ENCODE measurements at regions not wholly inside any gene's neighbourhood (a gene's known extent, or its start where the extent isn't known, plus 50 kb on each side); places are given as distances from the start of the nearest gene placed in this dataset.

GRCh38 chr1:14254251-14254650, 344.2 kb upstream of the KAZN start:
- no peak for TF ChIP-seq CTCF (IDR thresholded peaks at IDR 0.05)
- Mint-ChIP-seq H3K27ac (no peak overlapping the region), H3K9me3 (peaks cover 0 to 2% (median 0%) of the 10 kb centered on the region in 7 donors), H3K4me1 (no peaks in the 10 kb centered on the region), H3K27me3 (ENCODE audit: low read depth in 3 of 3) (peaks cover 0 to 3% (median 2%) of the 10 kb centered on the region in 3 donors), H3K4me3 (no peak overlapping the region), H3K36me3 (no peaks in the 10 kb centered on the region)
- 53% methylated on average over 5 of the region's 6 CpGs for WGBS (ENCODE audit: insufficient coverage)
- Histone ChIP-seq H3K9ac (ENCODE audit: insufficient read depth, low read length, poor library complexity, severe bottlenecking) (no peak overlapping the region), H3K4me2 (replicated peaks; ENCODE audit: extremely low read depth, low read length, poor library complexity, severe bottlenecking) (no peak overlapping the region), H3K36me3 (replicated peaks in 1 of 2; ENCODE audit: control insufficient read depth in 1 of 2, insufficient read depth in 2 of 2, low read length in 2 of 2) (no peaks in the 10 kb centered on the region), H4K20me1 (ENCODE audit: insufficient read depth, low read length) (no peaks in the 10 kb centered on the region), H3K79me2 (ENCODE audit: insufficient read depth, low read length) (no peaks in the 10 kb centered on the region), H3K27ac (ENCODE audit: low read depth in 1 of 2, low read length in 2 of 2) (no peak overlapping the region), H3K9me3 (replicated peaks in 1 of 2; ENCODE audit: control insufficient read depth in 1 of 2, insufficient read depth in 1 of 2, low read length in 2 of 2) (no peaks in the 10 kb centered on the region), H3K4me3 (replicated peaks in 1 of 3; ENCODE audit: low read depth in 2 of 3, low read length in 3 of 3) (no peak overlapping the region), H3K27me3 (ENCODE audit: control insufficient read depth in 2 of 2, insufficient read depth in 2 of 2, low read length in 2 of 2) (no peaks in the 10 kb centered on the region), H3K4me1 (ENCODE audit: control insufficient read depth in 1 of 2, insufficient read depth in 2 of 2, low read length in 2 of 2) (no peaks in the 10 kb centered on the region), H2AFZ (ENCODE audit: insufficient read depth, low read depth, low read length, poor library complexity, severe bottlenecking) (no peak overlapping the region)
- DNase-seq, result no peak
- intact Hi-C loops (cut with micrococcal nuclease), result no loop called here

- H4K20me1 ChIP-seq (ENCODE audit: insufficient read depth, low read length), result no peaks in the 10 kb centered on the region
- H3K36me3 Mint-ChIP-seq, result no peaks in the 10 kb centered on the region
- H3K4me3 ChIP-seq (replicated peaks in 1 of 3; ENCODE audit: low read depth in 2 of 3, low read length in 3 of 3), result no peak overlapping the region
- H3K4me1 ChIP-seq (ENCODE audit: control insufficient read depth in 1 of 2, insufficient read depth in 2 of 2, low read length in 2 of 2), result no peaks in the 10 kb centered on the region
- H3K9ac ChIP-seq (ENCODE audit: insufficient read depth, low read length, poor library complexity, severe bottlenecking), result no peak overlapping the region
- no peak overlapping the region for H3K4me3 Mint-ChIP-seq
- no peaks in the 10 kb centered on the region for H3K4me1 Mint-ChIP-seq
- peaks cover 0 to 2% (median 1%) of the 10 kb centered on the region in 7 donors for H3K9me3 Mint-ChIP-seq
- no peak for DNase-seq
- H3K36me3 ChIP-seq (replicated peaks in 1 of 2; ENCODE audit: control insufficient read depth in 1 of 2, insufficient read depth in 2 of 2, low read length in 2 of 2), result no peaks in the 10 kb centered on the region
- H3K27ac ChIP-seq (ENCODE audit: low read depth in 1 of 2, low read length in 2 of 2), result no peak overlapping the region
- no peak overlapping the region for H2AFZ ChIP-seq (ENCODE audit: insufficient read depth, low read depth, low read length, poor library complexity, severe bottlenecking)
- no peak overlapping the region for H3K4me2 ChIP-seq (replicated peaks; ENCODE audit: extremely low read depth, low read length, poor library complexity, severe bottlenecking)
- H3K27ac Mint-ChIP-seq, result no peak overlapping the region
- no peak for TF ChIP-seq CTCF (IDR thresholded peaks at IDR 0.05)
- WGBS (ENCODE audit: insufficient coverage), result no CpG with 5 or more reads among the region's 3 CpGs
- intact Hi-C loops (cut with micrococcal nuclease), result no loop called here
- no peaks in the 10 kb centered on the region for H3K27me3 ChIP-seq (ENCODE audit: control insufficient read depth in 2 of 2, insufficient read depth in 2 of 2, low read length in 2 of 2)
- no peaks in the 10 kb centered on the region for H3K79me2 ChIP-seq (ENCODE audit: insufficient read depth, low read length)
- H3K9me3 ChIP-seq (replicated peaks in 1 of 2; ENCODE audit: control insufficient read depth in 1 of 2, insufficient read depth in 1 of 2, low read length in 2 of 2), result no peaks in the 10 kb centered on the region
- H3K27me3 Mint-ChIP-seq (ENCODE audit: low read depth in 3 of 3), result peaks cover 0 to 2% (median 2%) of the 10 kb centered on the region in 3 donors
These were observed 343.3 kb upstream of the KAZN start for GRCh38 chr1:14255233-14255632.
